ENCODE measurements at regions not wholly inside any gene's neighbourhood (a gene's known extent, or its start where the extent isn't known, plus 50 kb on each side); places are given as distances from the start of the nearest gene placed in this dataset.
"Not testable (repeated sequence)": the region's sequence is repeated elsewhere in the genome, so short reads cannot be mapped to it uniquely, and the experiment has no call there.

DNA sequence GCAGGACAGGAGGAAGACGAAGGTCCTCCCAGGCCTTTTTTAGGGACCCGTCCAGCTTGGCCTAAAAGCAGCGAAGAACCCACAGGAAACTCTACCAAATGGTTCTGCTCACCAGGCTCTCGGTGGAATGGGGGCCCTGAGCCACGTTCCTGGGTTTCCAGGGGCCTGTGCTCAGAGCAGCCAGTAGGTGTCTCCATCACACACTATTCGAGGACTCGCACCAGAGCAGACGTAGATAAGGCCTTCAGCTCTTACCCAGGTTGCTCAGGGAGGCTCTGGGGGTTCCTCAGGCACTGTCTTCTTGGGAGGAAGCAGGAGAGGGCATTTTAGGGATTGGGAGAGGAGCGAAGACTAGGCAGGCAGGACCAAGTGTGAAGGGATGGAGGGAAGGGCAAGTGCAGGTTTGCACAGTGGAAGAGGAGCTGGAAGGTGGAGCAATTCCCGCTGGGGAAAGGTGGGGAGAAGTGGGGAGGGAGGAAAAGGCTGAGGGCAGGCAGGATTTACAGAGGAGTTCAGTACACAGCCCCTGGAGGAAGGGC lies 157.1 kb downstream of the RGS9 start:
- intact Hi-C loops (cut with DNase I), result loop anchor here (10.0 kb wide), 1 partner anchor 501 kb away; no protein-coding TSS in a partner anchor
- Histone ChIP-seq H3K36me3 (no peaks in the 10 kb centered on the region), H3K4me3 (no peak overlapping the region), H3K27me3 (no peaks in the 10 kb centered on the region), H3K4me1 (peaks cover 8% of the 10 kb centered on the region), H3K9me3 (no peaks in the 10 kb centered on the region), H3K27ac (no peak overlapping the region)
- DNase-seq, result peak; percentile 72
- ATAC-seq, result peak; percentile 96
- TF ChIP-seq, protein P1, sequence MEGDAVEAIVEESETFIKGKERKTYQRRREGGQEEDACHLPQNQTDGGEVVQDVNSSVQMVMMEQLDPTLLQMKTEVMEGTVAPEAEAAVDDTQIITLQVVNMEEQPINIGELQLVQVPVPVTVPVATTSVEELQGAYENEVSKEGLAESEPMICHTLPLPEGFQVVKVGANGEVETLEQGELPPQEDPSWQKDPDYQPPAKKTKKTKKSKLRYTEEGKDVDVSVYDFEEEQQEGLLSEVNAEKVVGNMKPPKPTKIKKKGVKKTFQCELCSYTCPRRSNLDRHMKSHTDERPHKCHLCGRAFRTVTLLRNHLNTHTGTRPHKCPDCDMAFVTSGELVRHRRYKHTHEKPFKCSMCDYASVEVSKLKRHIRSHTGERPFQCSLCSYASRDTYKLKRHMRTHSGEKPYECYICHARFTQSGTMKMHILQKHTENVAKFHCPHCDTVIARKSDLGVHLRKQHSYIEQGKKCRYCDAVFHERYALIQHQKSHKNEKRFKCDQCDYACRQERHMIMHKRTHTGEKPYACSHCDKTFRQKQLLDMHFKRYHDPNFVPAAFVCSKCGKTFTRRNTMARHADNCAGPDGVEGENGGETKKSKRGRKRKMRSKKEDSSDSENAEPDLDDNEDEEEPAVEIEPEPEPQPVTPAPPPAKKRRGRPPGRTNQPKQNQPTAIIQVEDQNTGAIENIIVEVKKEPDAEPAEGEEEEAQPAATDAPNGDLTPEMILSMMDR (IDR thresholded peaks at IDR 0.05), result peak; percentile 79

DNA sequence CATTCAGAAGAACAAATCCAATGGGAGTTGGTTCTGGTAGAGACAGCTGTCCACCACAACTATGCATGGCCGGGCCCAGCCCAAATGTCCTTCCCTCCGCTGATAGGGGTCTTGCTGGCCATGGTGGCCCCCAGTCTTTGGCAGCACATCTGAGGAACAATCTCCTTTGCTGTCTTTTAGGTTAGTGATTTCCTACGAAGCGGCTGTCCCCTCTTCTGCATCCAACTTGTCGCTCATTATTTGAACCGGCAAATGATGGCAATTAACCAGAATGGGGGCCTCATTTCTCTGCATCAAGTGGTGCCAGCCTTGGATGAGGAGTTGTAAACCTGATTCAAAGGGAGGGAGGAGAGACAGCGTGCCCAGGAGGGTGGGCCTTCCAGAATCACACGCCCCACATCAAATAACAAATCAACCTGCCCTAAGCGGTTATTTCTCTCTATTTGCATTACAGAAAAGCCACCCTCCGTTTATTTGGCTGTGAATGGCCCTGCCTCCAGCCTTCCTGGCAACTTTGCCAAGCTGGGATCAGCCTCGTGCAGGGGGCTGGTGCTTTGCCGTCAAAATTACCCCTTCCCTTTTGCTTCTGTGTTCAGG lies 156.5 kb downstream of the RGS9 start:
- intact Hi-C loops (cut with DNase I), result loop anchor here (10.0 kb wide), 1 partner anchor 501 kb away; no protein-coding TSS in a partner anchor
- H3K9me3 ChIP-seq, result no peaks in the 10 kb centered on the region
- no peak overlapping the region for H3K27ac ChIP-seq
- ATAC-seq, result no peak
- DNase-seq, result no peak
- H3K4me3 ChIP-seq, result no peak overlapping the region
- no peaks in the 10 kb centered on the region for H3K36me3 ChIP-seq
- peaks cover 8% of the 10 kb centered on the region for H3K4me1 ChIP-seq
- H3K27me3 ChIP-seq, result no peaks in the 10 kb centered on the region
- TF ChIP-seq, protein P1 (IDR thresholded peaks at IDR 0.05), result no peak

DNA sequence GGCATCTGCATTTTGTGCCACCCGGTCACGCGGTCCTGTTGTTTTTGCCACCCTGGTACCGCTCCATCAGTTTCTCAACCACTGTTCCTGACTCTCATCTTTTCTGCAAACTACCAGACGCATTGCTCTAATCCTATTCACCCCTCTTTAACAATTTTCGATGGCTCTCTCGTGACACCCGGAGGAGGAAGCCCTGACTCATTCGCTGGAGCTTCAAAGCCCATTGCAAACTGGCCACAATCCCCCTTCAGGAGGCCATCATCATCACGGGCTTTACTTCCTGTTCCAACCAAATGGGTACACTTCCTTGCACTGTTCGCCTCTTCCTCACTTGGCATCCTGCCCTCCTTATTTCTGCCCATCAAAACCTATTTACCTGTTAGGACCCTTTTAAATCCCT lies 155.3 kb downstream of the RGS9 start:
- ATAC-seq (no peak), DNase-seq (no peak)
- H3K9me3 ChIP-seq, result no peaks in the 10 kb centered on the region
- H3K27ac ChIP-seq, result no peak overlapping the region
- TF ChIP-seq, protein P1 (IDR thresholded peaks at IDR 0.05), result no peak
- peaks cover 8% of the 10 kb centered on the region for H3K4me1 ChIP-seq
- intact Hi-C loops (cut with DNase I), result loop anchor here (10.0 kb wide), 1 partner anchor 502 kb away; no protein-coding TSS in a partner anchor
- H3K4me3 ChIP-seq, result no peak overlapping the region
- no peaks in the 10 kb centered on the region for H3K27me3 ChIP-seq
- no peaks in the 10 kb centered on the region for H3K36me3 ChIP-seq

DNA sequence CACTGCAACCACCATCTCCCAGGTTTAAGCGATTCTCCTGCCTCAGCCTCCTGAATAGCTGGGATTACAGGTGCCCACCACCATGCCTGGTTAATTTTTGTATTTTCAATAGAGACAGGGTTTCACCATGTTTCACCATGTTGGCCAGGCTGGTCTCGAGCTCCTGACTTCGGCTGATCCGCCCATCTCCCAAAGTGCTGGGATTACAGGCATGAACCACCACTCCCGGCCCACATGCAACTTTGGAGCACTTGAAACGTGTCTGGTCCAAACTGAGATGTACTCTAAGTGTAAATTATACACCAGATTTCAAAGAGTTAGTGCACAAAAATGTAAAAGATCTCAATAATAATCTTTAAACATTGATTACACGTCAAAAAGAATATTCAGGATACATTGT lies 154.1 kb downstream of the RGS9 start:
- not testable (repeated sequence) for H3K4me1 ChIP-seq, H3K4me3 ChIP-seq, H3K36me3 ChIP-seq, ATAC-seq, H3K27me3 ChIP-seq, DNase-seq, H3K9me3 ChIP-seq, H3K27ac ChIP-seq
- intact Hi-C loops (cut with DNase I), result loop anchor here (10.0 kb wide), 1 partner anchor 504 kb away; no protein-coding TSS in a partner anchor

DNA sequence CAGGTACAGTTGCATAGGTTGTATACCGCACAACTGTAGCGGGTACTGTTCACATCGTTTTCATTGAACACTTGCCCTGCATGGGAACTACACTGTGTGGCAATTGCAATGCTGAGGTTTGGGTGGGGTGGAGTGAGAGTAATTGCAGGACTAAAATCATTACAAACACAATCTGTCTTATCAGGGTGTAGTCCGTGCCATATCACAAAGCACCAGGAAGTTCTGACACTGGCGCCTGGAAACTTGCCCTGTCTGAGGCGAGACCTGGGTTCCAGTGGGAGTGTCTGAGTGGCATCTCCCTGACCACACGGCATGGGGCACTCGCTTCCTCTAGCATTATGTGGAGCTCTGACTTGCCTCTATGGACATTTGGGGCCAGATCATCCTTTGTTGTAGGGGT lies 153.4 kb downstream of the RGS9 start:
- no peaks in the 10 kb centered on the region for H3K9me3 ChIP-seq
- intact Hi-C loops (cut with DNase I), result loop anchor here (10.0 kb wide), 1 partner anchor 504 kb away; no protein-coding TSS in a partner anchor
- TF ChIP-seq, protein P1 (IDR thresholded peaks at IDR 0.05), result no peak

DNA sequence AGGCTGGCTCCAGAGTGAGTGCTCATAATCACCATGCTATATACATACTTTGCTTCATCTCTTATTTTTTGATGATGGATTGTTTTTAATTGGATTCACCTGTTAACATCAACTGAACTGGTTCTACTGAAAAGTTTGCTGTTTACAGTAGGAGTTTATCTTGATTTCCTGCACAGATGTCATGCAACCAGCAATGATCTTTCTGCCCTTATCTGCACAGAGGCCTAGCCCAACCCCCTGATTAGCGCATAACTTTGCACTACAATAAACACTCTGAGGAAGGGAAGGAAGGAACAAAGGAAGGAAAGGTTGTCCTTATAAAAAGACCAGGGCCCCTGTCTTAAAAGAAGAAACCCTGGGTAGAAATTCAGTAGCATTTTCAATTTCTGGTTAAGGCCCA lies 152.9 kb downstream of the RGS9 start:
- no peaks in the 10 kb centered on the region for H3K27me3 ChIP-seq
- H3K27ac ChIP-seq, result no peak overlapping the region
- no peaks in the 10 kb centered on the region for H3K36me3 ChIP-seq
- DNase-seq (no peak), ATAC-seq (no peak)
- intact Hi-C loops (cut with DNase I), result loop anchor here (10.0 kb wide), 1 partner anchor 505 kb away; no protein-coding TSS in a partner anchor
- H3K9me3 ChIP-seq, result no peaks in the 10 kb centered on the region
- peaks cover 8% of the 10 kb centered on the region for H3K4me1 ChIP-seq
- TF ChIP-seq, protein P1 (IDR thresholded peaks at IDR 0.05), result no peak
- H3K4me3 ChIP-seq, result no peak overlapping the region

More for the DNA sequence above, 153.4 kb downstream of the RGS9 start:
- no peak overlapping the region for H3K4me3 ChIP-seq
- ATAC-seq (peak; percentile 42), DNase-seq (no peak)
- H3K27me3 ChIP-seq, result no peaks in the 10 kb centered on the region
- peaks cover 8% of the 10 kb centered on the region for H3K4me1 ChIP-seq
- H3K27ac ChIP-seq, result no peak overlapping the region
- H3K36me3 ChIP-seq, result no peaks in the 10 kb centered on the region
